GM19467 (cell line): ENCODE measurements at regions not wholly inside any gene's neighbourhood (a gene's known extent, or its start where the extent isn't known, plus 50 kb on each side); places are given as distances from the start of the nearest gene placed in this dataset.

Experiments
- ATAC-seq: cut with Tn5 transposase; IDR thresholded peaks from one replicate; pipeline ENCODE4 v1.9.1; 2021; ENCODE audit warnings: mild to moderate bottlenecking, moderate library complexity; ENCODE audit not compliant: unreplicated experiment

DNA sequence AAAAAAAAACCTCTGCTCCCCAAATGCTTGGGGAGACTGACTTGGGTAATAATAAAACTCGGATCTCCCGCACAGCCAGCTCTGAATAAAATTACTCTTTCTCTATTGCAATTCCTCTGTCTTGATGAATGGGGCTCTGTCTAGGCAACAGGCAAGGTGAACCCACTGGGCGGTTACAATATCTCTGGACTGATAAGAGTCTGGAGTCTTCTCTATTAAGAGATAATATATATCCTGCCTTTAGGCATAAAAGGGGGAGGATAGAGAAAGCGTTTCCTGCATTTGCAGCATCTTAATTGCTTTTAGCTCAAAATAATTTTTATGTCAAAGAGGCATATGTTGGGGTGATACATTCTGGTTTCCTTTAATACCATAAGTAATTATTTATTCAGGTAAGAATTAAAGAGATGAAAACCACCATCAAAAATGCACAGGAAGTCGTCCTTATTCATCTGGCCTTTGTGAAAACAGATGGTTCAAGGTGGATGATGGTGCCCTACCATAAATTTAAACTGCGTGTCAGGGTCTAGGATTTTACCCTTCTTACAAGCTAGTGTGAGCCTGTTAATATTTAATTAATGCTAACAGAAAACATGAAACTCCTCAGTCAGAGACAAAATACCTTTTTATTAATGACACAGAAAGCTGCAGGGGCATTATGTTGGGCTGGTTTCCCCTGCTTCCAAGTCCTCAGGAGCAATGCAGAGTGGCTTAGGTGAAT, 736.8 kb downstream of the SOCS6 start:
- ATAC-seq, result no peak

DNA sequence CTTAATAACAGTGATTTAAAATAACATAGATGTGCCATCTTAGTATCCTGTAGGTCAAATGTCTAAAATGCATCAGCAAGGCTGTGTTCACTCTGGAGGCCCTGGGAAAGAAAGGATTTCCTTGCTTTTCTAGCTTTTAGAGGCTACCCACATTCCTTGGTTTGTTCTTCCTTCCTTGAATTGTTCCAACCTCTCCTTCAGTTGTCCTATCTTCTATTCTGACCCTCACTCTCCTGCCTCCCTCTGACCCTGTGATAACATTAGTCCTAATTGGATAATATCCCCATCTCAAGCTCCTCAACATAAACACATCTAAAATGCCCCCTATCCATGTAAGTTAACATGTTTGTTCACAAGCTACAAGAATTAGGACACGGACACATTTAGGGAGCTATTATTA, 733.5 kb downstream of the SOCS6 start:
- no peak for ATAC-seq

DNA sequence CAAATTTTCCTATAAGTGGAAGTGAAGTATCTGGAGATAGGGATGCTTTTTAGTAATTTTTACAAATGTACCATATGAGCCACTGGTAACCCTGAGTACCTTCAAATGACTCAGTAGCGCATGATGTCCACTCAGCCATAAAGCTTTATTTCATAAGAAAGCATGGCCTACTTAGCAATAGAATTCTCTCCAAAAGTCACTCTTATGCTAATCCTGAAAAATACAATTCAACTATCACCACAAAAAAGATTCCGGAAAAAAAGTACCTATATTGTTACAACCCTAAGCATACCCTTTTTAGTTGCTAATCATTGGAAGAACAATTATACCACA, 732.2 kb downstream of the SOCS6 start:
- ATAC-seq, result no peak

DNA sequence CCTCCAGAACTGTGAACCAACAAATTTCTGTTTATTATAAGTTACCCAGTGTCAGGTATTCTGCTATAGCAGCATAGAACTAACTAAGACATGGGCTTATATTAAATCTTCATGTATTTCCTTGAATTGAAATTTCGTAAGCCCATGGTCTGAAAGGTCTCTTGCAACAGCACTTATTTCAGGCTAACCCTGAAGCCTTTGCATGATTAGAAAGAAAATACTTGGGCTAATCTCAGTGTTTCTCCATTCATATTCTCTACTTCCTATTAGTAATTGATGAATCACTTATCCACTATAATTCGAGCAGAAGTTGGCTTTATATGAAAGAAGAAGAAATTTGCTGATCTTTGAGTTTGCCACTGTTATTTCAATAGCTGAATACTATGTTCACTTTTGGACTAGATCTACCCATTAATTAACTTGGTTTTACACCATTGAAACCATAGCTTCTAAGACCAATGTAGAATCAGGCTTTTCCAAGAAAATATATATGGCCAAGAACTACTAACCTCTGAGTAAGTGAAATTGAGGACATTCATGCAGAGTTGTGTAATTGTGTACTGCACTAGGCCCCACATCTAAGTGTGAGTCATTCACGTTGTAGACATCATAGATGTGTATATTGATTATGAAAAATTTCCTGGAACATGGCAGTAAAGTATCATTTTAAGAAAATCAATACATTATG, 731.6 kb downstream of the SOCS6 start:
- ATAC-seq, result no peak

DNA sequence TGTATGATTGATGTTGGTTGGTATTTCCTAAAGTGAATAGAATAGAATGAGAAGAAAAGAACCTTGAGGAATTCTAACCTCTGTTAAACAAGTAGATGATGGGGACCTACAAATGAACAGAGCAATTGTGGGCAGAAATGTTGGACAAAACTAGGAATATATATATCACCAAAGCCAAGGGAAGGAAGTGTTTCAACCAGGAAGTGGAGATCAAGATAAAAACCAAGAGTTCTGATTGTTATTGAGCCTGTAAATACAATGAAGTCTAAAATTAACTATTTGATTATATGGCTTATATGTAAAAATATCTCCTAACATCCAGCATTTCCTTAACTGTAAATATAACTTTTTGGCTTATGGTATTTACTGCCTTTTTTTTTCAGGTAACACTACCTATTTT, 730.0 kb downstream of the SOCS6 start:
- ATAC-seq, result no peak

DNA sequence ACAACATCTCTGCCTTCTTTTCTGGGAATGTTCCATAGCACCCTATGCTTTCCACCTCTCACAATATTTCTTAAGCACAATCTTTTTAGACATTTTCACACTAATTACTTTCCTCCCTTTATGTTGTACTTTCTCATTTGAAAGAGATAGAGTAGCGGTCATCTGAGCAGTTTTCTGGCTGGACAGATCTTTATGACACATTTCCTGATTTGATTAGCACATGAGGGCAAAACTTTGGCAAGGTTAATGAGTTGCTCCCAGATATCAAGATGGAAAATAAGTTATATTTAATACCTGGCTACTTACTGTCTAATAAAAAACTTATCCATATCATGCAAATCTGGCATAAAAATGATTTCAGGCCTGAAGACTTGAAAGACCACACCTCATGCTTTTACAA, 723.9 kb downstream of the SOCS6 start:
- ATAC-seq, result no peak

DNA sequence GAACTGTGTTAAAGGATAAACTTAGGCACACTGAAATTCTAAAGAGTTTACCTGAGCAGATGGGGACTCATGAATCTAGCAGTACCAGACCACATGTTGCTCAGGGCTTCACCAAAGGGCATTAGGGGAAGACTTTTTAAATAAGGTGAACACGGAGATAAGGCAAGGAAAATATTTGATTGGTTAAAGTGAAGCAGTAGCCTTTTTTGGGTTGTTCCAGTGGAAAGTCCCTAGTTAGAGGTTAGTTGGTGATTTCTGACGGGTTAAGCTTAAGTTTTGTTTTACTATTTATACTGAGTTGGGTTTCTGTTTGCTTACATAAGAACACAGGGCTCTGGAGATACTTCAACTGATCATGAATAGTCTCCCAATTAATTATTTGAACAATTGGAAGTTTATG, 722.5 kb downstream of the SOCS6 start:
- ATAC-seq, result no peak

DNA sequence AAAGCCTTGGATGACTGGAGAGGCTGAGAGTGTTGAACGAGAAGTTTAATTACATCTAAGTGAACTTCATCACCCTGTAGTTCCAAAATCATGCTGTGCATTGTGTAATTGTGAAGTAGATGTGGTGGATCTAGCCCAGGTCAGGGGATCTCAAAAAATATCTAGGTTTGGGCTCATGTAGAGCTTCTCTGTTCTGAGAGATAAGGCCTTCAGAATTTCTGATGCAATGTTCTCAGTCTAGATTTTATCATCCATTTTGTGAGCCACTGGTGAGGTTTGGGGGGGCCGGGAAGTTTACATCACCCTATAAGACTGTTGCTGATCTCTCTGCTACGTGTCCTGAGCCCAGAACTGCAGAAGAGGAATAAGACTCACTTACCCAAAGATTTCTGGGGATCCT, 719.4 kb downstream of the SOCS6 start:
- ATAC-seq, result no peak

DNA sequence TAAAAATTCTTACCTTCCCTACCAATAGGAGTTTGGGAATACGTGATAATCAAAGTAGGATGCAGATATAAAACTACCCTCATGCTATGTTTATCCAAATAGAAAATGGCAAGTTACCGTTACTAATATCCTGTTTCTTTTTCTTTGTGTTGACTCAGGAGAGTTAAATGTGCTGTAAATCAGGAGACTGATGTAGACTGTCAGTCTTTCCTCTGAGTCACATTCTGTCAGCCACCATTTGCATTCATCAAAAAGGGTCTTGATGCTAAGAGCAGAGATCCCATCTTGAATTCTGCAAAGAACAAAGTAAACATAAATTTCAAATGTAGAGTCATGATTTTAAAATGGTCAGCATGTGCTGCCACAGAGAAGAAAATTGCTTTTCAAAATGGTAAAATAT, 712.8 kb downstream of the SOCS6 start:
- no peak for ATAC-seq

DNA sequence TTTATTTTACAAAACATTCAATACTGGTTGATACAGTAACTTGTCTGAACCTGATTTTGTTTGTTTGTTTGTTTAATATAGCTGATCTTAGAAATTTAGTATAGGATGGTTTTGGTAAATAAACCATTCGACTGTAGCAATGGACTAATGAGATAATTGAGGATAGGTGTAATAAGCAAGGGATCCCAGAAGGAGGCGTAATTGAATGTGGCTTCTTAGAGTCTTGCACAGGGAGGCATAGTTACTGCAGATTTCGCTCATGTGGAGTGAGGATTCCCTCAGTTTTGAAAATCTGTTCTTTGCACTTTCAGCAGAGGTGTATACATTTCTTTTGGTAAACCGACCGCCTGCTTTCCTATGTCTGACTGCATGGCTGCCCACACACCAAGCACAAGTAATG, 709.6 kb downstream of the SOCS6 start:
- ATAC-seq, result no peak

DNA sequence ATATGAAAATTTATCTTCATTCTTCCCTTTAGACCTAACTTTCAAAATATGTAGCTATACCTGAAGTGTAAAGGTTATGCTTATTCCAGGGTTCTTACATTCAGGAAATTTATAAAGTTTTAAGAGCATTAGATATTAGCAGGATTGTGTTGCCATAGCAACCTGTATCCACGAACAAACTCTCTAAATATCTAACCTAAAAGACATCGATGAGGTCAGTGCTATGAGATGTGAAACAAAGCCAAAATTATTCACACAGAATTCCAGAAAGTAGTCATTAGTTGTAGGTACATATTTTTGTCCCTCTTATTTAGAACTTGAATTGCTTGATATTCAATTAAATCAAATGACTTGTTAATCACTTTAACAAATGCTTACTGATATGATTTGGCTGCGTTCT, 705.3 kb downstream of the SOCS6 start:
- no peak for ATAC-seq

DNA sequence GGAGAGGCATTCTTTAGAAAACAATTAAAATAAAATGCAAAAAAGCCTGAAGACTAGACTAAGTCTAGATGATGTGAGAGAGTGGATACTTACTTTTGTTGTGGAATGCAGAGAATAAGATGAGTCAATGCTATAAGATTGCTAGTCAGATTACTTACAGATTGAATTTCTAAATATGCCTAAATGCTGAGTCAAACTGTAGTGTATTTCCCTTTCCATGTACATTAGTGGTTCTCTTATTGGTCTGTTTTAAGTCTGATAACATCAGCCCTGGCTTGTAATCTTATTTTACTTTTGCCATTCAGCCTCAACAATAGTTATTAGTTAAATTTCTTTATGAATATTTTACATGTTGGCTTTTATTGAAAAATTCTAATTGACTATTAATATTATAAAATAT, 702.7 kb downstream of the SOCS6 start:
- no peak for ATAC-seq

DNA sequence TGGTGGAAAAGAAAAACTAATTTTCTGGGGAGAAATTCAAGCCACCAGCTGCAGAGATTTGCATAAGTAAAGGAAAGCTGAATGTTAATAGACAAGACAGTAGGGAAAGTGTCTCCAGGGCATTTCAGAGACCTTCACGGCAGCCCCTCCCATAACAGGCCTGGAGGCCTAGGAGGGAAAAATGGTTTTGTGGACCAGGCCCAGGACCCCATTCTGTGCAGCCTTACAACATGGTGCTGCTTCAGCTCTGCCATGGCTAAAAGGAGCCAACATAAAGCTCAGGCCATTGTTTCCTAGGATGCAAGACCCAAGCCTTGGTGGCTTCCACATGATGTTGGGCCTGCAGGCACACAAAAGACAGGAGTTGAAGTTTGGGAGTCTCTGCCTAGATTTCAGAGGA, 697.1 kb downstream of the SOCS6 start:
- no peak for ATAC-seq

DNA sequence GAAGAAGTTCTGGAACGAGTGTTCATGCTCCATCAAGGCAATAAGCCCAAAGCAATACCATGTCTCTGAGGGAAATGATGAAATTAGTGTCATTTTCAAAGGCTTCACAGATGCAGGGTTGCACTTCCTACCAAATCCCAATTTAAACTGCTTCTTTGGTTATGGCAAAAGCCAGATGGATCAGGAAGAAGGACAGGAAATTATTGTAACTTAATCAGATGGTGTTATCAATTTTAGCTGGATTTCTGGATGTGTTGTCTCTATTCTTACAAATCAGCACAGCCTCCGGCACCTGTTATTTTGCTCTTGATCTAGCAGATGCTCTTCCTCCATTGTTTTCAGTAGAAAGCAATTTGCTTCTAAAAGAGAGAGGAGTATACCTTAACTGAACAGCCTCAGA, 693.4 kb downstream of the SOCS6 start:
- no peak for ATAC-seq

DNA sequence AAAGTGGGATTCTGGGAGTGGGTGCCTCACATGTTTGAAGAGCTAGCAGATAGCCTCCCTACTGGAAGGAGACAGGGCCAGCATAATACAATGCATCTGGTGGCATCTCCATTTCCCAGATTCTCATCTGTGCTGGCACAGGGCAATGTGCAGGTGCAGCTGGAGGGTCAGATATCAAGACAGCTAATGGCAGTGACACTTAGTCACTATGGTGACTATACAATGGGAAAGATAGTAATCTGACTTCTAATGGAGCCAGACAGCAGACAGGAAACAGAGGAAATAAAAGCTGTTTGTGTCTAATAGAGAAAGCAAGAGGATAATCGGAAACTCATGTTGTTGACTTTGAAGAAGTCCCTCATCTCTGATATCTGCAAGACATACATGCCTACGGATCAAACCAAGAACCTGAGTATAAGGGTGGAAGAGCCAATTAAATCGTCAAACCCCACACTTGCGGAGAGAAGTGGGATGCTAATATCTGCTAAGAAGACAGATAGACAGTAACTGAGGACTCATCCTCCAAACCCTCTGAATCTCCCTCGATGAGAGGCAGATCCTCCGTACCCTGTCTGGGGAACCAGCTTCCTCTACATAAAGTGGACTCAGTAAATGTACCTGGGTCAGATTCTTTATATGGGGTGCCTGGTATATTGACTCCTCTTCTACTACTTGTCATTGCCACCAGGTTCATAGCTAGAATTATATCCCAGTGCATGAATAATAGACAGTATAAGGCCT, 692.7 kb downstream of the SOCS6 start:
- no peak for ATAC-seq

DNA sequence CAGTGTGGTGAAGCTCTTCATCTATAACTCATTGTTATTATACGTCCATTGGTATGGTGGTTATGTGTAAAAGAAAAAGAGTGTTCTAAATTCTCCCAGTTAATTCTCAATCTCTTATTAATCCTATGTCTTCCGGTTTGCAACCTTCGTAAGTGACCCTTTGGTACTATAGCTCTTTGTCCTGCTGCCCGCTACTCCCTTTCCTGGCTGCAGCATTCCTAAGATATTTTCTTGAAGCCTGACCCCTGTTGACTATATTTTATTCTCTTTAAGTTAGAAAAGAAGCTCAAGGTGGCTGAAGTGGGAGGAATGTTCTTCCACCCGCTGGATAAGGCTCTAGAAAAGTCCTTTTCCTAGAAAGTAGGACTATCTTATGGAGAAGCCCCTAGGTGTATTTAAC, 684.8 kb downstream of the SOCS6 start:
- ATAC-seq, result no peak

DNA sequence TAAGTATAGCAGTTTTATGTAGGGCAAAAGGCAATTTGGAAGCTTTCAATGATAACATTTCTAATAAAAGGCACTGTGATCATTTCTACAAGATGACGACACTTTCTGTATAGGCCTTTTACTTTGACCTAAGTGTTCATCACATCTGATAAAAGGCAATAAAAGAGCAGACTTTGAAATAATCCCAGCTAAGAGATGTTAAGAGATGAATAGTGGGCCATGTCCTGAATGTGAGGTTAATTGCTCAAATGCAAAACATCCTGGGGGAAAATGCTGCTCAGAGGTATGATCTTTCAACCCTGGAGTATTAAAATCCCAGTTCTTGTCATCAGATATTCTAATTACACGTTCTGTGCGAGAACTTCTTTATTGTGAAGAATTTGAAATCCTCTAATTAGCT, 677.6 kb downstream of the SOCS6 start:
- no peak for ATAC-seq

DNA sequence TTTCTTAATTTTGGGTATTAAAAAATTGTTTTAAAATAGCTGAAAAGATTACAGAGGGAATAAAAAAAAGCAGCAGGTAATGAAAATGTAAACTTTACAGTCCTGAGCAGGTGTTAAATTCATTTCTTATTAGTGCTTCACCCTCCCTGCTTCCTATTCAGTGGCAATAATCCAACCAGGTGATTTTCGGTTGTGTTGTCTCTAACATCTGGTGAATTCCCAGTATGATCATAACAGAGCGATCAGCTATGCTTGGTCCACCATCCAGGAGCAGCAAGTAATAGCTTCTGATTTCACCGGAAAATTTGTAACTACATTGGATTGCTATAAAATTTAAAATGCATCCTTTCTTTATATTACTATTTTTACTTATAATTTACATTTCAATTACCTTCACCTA, 673.1 kb downstream of the SOCS6 start:
- ATAC-seq, result no peak

DNA sequence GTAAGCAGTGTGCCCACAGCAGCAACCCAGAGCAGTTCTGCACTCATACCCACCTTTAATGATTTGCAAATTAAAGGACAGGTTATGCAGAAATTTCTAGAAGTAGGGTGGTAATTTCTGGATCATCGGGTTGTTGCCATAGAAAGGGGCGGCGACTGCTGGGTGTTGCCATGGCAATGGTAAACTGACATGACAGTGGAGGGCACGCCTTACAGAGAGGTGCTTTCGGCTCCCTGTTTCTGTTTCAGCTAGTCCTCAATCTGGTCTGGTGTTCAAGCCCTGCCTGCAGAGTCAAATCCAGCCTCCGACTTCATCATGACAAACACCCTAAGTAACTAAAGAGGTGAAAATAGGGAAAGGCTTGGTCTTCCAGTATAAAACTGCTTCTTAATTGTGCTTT, 667.7 kb downstream of the SOCS6 start:
- no peak for ATAC-seq

DNA sequence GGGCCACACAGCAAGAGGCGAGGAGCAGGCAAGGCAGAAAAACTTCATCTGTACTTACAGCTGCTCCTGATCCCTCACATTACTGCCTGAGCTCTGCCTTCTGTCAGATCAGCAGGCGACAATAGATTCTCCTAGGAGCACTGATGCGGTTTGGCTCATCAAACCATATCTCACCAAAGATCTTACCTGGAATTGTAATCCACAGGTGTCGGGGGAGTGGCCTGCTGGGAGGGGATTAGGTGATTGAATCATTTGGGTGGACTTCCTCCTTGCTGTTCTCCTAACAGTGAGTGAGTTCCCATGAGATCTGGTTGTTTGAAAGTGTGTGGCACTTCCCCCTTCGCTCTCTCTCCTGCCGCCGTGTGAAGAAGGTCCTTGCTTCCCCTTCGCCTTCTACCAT, 647.3 kb downstream of the SOCS6 start:
- no peak for ATAC-seq

DNA sequence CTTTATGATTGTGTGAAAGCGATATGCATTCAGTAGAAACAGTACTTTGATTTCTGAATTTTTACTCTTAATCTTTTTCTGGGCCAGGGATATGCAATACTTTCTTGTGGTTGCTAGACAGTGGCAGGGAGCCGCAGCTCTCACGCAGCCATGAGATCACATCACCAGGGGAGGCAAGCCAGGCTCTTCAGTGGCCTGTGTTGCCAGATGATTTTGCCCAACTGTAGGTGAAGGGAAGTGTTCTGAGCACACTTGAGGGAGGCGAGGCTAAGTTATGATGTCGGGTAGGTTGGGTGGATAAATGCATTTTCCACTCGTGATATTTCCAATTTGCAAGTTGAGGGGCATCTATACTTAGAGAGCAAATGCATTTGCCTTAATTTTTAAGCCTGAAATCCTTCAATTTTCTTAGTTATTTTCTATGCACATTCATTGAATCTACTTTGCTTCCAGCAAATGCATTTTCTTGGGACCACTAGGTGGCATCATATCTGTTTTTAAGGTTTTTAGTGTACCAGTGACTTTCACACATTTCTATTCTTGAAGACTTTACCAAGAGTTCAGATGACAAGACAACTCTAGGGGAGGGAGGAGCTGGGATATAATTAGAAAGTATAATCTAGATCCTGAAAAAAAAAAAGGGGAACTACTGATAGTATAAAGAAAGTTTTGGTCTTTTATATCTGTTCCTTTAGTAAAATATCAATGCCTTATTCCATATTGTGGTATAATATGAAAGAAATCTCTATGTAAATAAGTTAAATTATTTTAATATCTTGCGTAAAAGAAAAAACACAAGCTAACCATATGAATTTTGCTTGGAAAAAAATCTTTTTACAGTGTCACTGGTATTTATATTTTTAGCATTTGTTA, 643.3 kb downstream of the SOCS6 start:
- no peak for ATAC-seq
